ENCODE measurements at regions not wholly inside any gene's neighbourhood (a gene's known extent, or its start where the extent isn't known, plus 50 kb on each side); places are given as distances from the start of the nearest gene placed in this dataset.

DNA sequence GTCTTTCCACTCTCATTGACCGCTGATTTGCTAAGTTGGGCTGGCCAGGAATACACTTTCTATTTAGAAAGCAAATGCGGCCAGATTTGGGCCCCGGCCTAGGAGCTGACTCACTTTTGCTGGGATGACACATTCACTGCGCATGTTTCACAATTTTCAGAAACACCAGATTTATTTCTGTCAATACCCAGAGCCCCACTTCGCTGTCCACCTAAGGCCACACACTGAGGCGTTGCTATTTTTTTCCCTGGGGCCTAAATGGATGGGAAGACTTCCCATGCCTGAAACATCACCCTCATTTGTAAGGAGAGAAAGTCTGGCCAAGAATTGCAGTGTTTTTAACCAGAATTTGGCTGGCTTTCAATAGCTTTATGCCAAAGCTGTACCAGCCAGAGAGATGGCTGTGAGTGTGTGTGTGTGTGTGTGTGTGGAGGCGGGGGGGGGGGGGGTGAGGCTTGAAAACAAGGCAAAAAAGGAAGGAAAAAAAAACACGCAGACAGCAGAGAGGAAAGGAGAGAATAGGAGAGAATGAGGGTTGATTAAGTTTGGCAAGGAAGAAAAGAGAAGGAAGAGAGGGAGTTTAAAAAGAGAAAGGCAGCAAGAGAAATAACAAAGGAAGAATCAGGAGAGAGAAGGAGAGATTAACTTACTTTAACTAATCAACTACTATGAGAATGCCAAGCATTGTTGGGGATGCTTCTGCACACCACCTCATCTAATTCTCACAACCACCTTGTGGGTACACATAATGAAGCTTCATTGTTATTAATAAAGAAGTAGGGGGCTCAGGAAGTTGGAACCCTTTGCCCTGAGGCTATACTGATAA lies 261.4 kb upstream of the KLF4 start:
- no peaks in the 10 kb centered on the region for H3K4me1 Mint-ChIP-seq
- H3K27ac Mint-ChIP-seq: no peak overlapping the region
- no peak for ATAC-seq (replicated peaks)
- no peaks in the 10 kb centered on the region for H3K27me3 Mint-ChIP-seq
- no peak overlapping the region for H3K4me3 Mint-ChIP-seq
- H3K36me3 Mint-ChIP-seq (ENCODE audit: low read depth): no peaks in the 10 kb centered on the region
- H3K9me3 Mint-ChIP-seq: no peaks in the 10 kb centered on the region

DNA sequence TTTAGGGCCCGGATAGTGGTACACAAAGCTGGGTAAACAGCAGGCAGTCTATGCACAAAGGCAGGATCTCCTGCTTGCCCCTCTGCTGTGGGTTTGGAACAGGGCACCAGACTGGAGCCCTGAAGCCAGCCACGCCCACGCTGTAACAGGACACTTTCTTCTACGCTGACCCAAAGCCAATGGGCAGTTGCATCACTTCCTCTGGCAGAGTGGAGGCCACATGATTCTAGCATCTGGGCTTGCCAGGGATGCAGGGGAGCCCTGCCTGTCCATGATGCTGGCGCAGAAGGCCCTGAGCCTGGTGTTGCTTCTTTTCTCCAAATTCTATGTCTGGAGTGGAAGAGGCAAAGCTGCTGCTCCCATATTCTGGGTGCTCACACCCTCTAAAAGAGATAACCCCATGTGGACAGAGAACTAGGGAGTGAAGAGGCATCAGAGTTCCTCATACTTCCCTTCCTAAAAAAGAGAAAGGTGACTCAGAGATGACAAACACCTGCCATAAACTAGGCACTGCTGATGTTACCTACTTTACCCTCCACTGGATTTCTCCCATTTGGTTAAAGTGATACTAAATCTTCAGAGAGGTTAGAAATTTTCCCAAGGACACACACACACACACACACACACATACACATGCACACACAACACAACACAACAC lies 260.3 kb upstream of the KLF4 start:
- no peaks in the 10 kb centered on the region for H3K4me1 Mint-ChIP-seq
- H3K36me3 Mint-ChIP-seq (ENCODE audit: low read depth): no peaks in the 10 kb centered on the region
- H3K27me3 Mint-ChIP-seq: peaks cover under 1% of the 10 kb centered on the region
- ATAC-seq (replicated peaks): no peak
- H3K4me3 Mint-ChIP-seq: no peak overlapping the region
- H3K9me3 Mint-ChIP-seq: peaks cover under 1% of the 10 kb centered on the region
- no peak overlapping the region for H3K27ac Mint-ChIP-seq

DNA sequence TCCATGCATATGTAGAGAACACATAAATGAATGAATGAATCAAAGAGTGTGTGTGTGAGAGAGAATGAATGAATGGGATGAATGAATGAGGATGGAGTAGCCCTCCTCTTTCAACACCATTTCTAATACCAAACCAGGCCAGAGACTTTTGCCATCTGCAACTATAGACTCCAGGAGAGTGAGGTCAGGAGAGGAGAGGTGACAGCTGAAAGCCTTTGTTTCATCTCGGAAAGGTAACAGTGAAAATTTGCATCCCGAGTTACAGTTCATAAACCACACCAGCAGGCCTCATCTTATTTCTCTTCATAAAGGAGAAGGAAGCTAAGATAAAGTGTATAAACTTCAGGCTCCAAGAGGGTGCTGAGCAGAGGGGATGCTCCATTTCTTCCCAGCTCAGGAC lies 255.3 kb upstream of the KLF4 start:
- Mint-ChIP-seq H3K36me3 (ENCODE audit: low read depth) (no peaks in the 10 kb centered on the region), H3K9me3 (peaks cover 7% of the 10 kb centered on the region), H3K4me1 (no peaks in the 10 kb centered on the region), H3K27ac (no peak overlapping the region), H3K4me3 (no peak overlapping the region), H3K27me3 (peaks cover 5% of the 10 kb centered on the region)
- ATAC-seq (replicated peaks): no peak

DNA sequence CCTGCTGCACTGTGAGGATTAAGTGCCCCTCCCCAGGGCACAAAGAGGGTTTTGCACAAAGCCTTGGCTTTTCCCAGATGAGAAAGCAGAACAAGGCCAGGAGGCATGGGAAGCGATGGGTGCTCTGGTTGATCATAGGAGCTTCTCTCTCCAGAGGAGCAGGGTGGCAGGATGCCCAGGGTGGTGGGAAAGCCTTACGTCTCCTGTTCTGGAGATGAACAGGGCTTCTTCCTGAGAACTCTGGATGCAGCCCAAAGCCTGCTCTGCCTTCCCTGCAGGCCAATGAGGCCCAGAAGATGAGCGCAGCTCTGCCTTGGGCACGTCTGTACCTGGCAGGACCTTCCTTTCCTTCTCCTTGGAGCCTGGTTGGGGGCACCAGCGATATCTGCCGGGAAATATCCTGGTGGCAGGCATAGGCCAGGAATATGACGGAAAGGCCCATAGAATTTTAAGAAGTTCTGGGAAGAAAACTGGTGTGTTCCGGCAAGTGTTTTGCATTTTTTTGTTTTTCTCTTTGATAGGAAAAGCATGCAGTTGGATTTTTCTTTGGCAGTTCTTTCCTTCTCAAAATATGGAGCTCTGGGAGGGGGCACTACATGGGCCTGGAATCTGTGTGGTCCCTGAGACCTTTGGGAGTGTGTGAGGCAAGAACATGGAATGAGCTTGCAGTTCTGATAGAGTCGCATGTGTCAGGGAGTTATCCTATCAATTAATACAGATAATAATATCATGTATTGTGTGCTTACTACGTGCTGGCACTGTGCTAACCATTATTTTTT lies 253.2 kb upstream of the KLF4 start:
- no peak for ATAC-seq (replicated peaks)
- Mint-ChIP-seq H3K27ac (no peak overlapping the region), H3K27me3 (peaks cover 5% of the 10 kb centered on the region), H3K4me1 (no peaks in the 10 kb centered on the region), H3K4me3 (no peak overlapping the region), H3K9me3 (peaks cover 7% of the 10 kb centered on the region), H3K36me3 (ENCODE audit: low read depth) (no peaks in the 10 kb centered on the region)

DNA sequence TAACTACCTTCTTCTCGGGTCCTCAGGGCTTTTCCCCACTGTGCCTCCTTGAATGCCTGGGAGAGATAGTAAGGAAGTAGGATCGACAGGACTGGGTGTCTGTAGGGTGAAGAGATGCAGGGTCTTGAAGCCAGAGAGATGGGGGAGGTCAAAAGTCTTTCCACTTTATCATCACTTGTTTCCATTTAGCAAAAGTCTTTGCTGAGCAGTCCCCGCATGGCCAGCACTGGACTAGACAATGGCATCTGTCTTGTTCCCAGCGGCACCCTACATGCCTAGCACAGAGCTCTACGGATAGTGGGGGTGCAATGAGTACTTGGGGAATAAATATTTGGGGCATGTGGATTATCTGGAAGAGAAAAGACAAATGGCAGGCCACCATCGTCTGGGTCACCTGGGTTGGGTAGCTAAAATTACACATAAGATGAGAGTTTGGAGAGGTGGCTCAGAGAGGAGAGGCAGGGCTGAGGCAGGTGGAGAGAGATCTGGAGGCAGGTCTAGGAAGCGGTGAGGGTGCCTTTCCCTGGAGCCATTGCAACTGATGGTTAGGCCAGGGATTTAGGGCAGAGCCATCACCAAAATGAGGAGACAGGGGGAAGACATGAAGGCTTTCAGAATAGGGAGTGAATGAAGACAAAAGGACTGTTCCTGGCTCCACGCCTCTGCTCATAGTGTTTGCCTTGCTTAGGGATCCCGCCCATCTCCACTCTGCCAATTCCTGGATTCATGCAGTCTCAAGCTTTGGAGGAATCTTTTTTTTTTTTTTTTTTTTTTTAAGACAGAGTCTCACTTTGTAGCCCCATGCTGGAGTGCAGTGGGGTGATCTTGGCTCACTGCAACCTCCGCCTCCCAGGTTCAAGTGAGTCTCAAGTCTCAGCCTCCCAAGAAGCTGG lies 250.8 kb upstream of the KLF4 start:
- H3K4me3 Mint-ChIP-seq: no peak overlapping the region
- H3K9me3 Mint-ChIP-seq: peaks cover 7% of the 10 kb centered on the region
- no peaks in the 10 kb centered on the region for H3K36me3 Mint-ChIP-seq (ENCODE audit: low read depth)
- no peak for ATAC-seq (replicated peaks)
- no peaks in the 10 kb centered on the region for H3K4me1 Mint-ChIP-seq
- no peak overlapping the region for H3K27ac Mint-ChIP-seq
- H3K27me3 Mint-ChIP-seq: peaks cover 5% of the 10 kb centered on the region

DNA sequence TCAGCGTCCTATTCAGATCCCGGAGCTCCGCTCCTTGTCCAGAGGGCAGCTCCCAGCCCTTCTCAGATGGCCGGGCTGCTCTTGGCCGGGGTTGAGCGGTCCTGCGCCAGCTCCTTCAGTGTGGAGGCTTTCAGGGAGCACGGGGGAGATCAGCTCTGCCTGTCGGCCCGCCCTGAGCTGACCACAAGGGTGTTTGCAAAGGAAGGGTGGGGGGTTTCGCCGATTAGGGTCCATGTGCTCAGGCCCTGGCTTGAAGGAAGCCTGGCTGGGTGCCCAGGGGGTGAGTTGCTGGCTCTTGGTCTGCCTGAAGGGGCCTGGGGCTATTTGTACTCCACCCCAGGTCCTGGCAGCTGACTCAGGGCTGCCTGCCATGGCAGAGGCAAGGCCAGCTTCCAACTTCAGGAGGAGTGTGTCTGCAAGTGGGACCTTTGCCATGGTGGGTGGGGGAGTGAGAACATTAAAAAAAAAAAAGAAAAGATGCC lies 250.1 kb upstream of the KLF4 start:
- Mint-ChIP-seq H3K36me3 (ENCODE audit: low read depth) (no peaks in the 10 kb centered on the region), H3K27me3 (peaks cover 2% of the 10 kb centered on the region), H3K4me3 (no peak overlapping the region), H3K9me3 (peaks cover 4% of the 10 kb centered on the region), H3K4me1 (no peaks in the 10 kb centered on the region), H3K27ac (no peak overlapping the region)
- no peak for ATAC-seq (replicated peaks)

DNA sequence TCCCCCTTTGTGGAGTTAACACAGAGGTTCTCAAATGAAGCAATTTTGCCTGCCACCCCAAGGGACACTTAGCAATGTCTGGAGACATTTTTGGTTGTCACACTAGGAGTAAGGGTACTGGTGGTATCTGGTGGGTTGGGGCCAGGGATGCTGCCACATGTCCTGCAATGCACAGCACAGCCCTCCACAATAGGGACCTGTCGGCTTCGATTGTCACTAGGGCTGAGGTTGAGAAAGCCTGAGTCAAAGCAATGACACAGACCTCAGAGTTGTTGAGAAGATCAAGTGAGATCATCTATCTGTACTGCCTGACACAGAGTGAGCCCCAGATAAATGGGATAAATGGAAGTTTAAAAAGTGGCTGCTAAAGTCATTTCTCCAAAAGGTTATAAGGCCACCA lies 249.2 kb upstream of the KLF4 start:
- no peaks in the 10 kb centered on the region for H3K27me3 Mint-ChIP-seq
- H3K4me1 Mint-ChIP-seq: no peaks in the 10 kb centered on the region
- H3K9me3 Mint-ChIP-seq: no peaks in the 10 kb centered on the region
- no peak overlapping the region for H3K4me3 Mint-ChIP-seq
- no peak overlapping the region for H3K27ac Mint-ChIP-seq
- peak; percentile 16 for ATAC-seq (replicated peaks)
- H3K36me3 Mint-ChIP-seq (ENCODE audit: low read depth): no peaks in the 10 kb centered on the region

DNA sequence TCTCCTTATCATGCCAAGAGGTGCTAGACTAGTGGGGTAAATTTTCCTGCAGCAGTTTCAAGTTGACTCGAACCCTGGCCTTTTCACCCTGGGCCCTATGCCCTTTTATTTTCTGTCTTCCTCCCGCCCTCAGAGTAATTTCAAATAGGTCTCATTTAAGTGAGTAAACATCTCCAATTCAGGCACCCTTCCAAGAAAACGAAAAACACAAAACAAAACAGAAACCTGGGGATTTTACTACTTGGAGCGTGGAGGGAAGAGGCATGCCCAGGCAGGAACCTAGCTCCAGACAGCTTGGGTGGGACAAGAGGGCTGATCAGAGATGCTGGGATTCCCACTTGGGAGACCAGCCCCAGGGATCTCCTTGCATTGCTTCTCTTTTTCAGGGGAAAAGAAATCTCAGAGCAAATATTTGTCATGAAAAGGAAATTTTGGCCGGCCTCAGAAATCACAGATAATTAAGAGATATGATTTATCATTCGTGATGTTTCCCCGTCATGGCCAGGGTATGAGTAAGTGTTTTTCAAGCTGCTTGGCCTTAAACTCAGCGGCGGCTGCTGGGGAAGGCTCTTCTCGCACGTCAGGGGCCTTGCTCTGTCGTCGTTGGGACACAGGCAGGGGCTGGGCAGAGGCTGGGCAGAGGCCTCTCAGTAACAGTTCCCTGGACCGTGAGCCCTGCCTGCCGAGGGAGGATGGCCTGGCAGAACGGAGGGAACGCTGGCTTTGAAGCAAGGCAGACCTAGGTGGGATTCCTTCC lies 248.6 kb upstream of the KLF4 start:
- H3K27me3 Mint-ChIP-seq: no peaks in the 10 kb centered on the region
- no peak overlapping the region for H3K4me3 Mint-ChIP-seq
- H3K9me3 Mint-ChIP-seq: no peaks in the 10 kb centered on the region
- ATAC-seq (replicated peaks): no peak
- no peak overlapping the region for H3K27ac Mint-ChIP-seq
- no peaks in the 10 kb centered on the region for H3K4me1 Mint-ChIP-seq
- H3K36me3 Mint-ChIP-seq (ENCODE audit: low read depth): no peaks in the 10 kb centered on the region

DNA sequence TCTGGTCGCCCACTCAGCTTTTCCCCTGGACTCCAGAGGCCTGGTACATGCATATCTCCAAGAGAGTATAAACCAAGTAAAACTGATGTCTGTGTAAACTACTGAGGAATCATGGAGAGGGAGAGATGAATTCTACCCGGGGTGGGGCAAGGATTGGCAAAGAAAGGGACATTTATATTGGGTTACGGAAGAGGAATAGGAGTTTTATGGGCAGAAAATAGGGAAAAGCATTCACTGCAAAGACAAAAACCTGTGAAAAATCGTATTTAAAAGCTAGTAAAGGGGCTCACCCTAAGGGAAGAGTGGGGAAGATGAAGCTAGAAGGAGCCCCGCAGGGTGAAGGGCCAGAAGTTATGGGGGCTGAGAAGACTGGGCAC lies 248.0 kb upstream of the KLF4 start:
- H3K36me3 Mint-ChIP-seq (ENCODE audit: low read depth): no peaks in the 10 kb centered on the region
- H3K4me3 Mint-ChIP-seq: no peak overlapping the region
- no peak for ATAC-seq (replicated peaks)
- no peaks in the 10 kb centered on the region for H3K27me3 Mint-ChIP-seq
- H3K4me1 Mint-ChIP-seq: no peaks in the 10 kb centered on the region
- no peaks in the 10 kb centered on the region for H3K9me3 Mint-ChIP-seq
- H3K27ac Mint-ChIP-seq: no peak overlapping the region

DNA sequence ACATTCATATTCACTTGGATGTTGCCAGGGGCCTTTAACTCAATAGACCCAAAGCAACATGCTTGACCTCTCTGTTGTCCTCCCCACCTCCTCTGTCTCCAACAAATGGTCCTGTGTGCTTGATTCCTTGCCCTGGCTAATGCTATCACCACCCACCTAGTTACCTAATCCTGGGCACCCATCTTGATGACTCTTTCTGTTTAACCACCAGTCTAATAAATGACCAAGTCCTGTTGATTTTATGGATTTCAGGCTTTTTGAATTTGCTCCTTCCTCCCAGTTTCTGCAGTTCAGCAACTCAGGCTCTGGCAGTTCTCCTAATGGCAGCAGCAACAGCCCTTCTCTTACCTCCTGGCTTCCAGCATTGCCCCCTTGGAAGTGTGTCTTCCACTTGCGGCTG lies 246.3 kb upstream of the KLF4 start:
- Mint-ChIP-seq H3K27me3 (no peaks in the 10 kb centered on the region), H3K36me3 (ENCODE audit: low read depth) (no peaks in the 10 kb centered on the region), H3K27ac (no peak overlapping the region), H3K9me3 (no peaks in the 10 kb centered on the region), H3K4me3 (no peak overlapping the region), H3K4me1 (no peaks in the 10 kb centered on the region)
- no peak for ATAC-seq (replicated peaks)

DNA sequence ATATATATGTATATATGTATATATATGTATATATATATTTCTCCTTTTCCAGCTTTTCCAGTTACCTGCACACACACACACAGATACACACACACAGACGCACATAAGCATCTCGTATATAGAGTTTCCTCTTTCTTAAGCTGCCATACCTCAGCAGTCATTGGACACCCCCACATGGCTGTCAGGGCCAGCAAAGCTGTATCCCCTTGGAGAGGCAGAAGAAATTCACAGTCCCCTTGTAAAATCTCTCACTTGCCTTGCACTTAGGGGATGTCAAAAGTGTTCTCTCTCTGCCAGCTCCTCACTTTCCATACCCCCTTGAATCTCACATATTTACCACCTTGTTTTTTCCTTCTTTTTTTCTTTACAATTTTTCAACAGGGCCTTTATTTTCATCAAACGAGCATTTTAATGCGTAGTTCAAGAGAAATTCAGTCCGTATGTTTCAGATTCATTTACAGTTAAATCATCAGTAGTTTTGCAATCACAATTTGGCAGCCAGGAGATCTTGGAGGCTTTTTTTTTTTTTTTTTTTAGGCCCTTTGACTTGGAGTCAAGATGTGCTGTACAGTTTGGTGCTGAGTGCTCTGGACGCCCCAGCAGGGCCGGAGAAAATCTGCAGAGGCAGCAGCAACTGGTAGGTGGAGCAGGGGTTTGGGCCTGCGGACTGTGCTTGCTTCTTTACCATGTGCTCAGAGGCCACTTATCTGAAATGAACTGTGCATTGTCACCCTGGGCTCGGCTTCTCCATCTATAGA lies 244.9 kb upstream of the KLF4 start:
- no peak overlapping the region for H3K4me3 Mint-ChIP-seq
- no peak for ATAC-seq (replicated peaks)
- no peaks in the 10 kb centered on the region for H3K4me1 Mint-ChIP-seq
- H3K36me3 Mint-ChIP-seq (ENCODE audit: low read depth): no peaks in the 10 kb centered on the region
- H3K9me3 Mint-ChIP-seq: no peaks in the 10 kb centered on the region
- no peaks in the 10 kb centered on the region for H3K27me3 Mint-ChIP-seq
- H3K27ac Mint-ChIP-seq: no peak overlapping the region

DNA sequence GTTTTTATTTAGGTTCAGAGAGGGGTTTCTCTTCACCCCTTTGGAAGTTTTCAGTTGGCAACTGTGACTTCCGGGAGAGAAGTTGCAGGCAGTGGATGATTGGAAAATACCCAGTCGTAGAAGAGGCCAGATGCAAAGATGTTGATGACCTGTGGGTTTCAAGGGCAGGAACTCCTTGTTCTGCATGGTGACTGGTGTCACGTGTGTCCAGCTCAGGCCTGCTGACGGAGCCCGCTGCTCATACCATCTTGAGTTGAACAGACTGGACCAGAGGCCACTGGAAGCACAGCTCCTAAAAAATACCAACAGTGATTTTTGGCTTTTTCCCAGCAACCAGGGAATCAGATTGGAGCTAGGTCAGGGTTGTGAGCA lies 243.9 kb upstream of the KLF4 start:
- ATAC-seq (replicated peaks): no peak
- H3K4me3 Mint-ChIP-seq: no peak overlapping the region
- H3K36me3 Mint-ChIP-seq (ENCODE audit: low read depth): no peaks in the 10 kb centered on the region
- H3K9me3 Mint-ChIP-seq: no peaks in the 10 kb centered on the region
- H3K27me3 Mint-ChIP-seq: no peaks in the 10 kb centered on the region
- H3K4me1 Mint-ChIP-seq: no peaks in the 10 kb centered on the region
- H3K27ac Mint-ChIP-seq: no peak overlapping the region
